H1 (cell line): ENCODE measurements at regions not wholly inside any gene's neighbourhood (a gene's known extent, or its start where the extent isn't known, plus 50 kb on each side); places are given as distances from the start of the nearest gene placed in this dataset.

Experiments
- CTCF ChIA-PET: fragments of 300-600 bp; sonication (Branson Sonifier 250); formaldehyde crosslinking; loops from one replicate; lab custom pipeline; 2021; ENCODE audit not compliant: partially characterized antibody; lab: Charles Lee
- POLR2A ChIA-PET: fragments of 300-600 bp; sonication (Branson Sonifier 250); formaldehyde crosslinking; loops from one replicate; lab custom pipeline; 2021; ENCODE audit warnings: inconsistent platforms; ENCODE audit not compliant: partially characterized antibody; lab: Charles Lee
- DNase-seq, 2 experiments: peaks; one replicate each; pipeline versions ENCODE4 v3.0.0 to v3.0.0-alpha.2; 2010 to 2022; ENCODE audit warnings: low spot score in 2 of 2, low read depth in 1 of 2, mixed read lengths in 1 of 2
- FAIRE-seq: peaks from 2 replicates; lab custom pipeline; 2011; peaks lifted over from hg19 to GRCh38; lab: Jason Lieb, UNC
- H2AFZ ChIP-seq: 2 replicates; pipeline ENCODE4 v1.8.1; 2012; ENCODE audit warnings: low read length, inconsistent platforms
- H2AK5ac ChIP-seq: 2 replicates; pipeline ENCODE4 v1.6.1; 2013; ENCODE audit warnings: low read depth, low read length
- H2BK120ac ChIP-seq: replicated peaks from 2 replicates; pipeline ENCODE3; 2013; ENCODE audit warnings: low read depth, low read length, inconsistent platforms
- H2BK12ac ChIP-seq: 2 replicates; pipeline ENCODE4 v1.6.1; 2013; ENCODE audit warnings: low read depth, low read length
- H2BK15ac ChIP-seq: 2 replicates; pipeline ENCODE4 v1.6.1; 2013; ENCODE audit warnings: low read length
- H2BK20ac ChIP-seq: 2 replicates; pipeline ENCODE4 v1.6.1; 2013; ENCODE audit warnings: low read length
- H2BK5ac ChIP-seq: 2 replicates; pipeline ENCODE4 v1.6.1; 2013; ENCODE audit warnings: low read depth, low read length
- H3K14ac ChIP-seq: 2 replicates; pipeline ENCODE4 v1.6.1; 2013; ENCODE audit warnings: inconsistent platforms; ENCODE audit not compliant: insufficient read length
- H3K18ac ChIP-seq: 2 replicates; pipeline ENCODE4 v1.6.1; 2013; ENCODE audit warnings: low read length; ENCODE audit errors: extremely low read depth
- H3K23ac ChIP-seq: 2 replicates; pipeline ENCODE4 v1.6.1; 2013; ENCODE audit warnings: inconsistent platforms; ENCODE audit not compliant: insufficient read length
- H3K23me2 ChIP-seq: 2 replicates; pipeline ENCODE4 v1.6.1; 2013; ENCODE audit warnings: low read depth, low read length
- H3K27ac ChIP-seq: 2 replicates; pipeline ENCODE4 v1.6.1; 2011; ENCODE audit warnings: low read depth, low read length, inconsistent platforms
- H3K27me3 ChIP-seq, 4 experiments: replicated peaks in 1 of 4; 1 replicate in 1 of 4; 2 replicates in 3 of 4; pipeline versions ENCODE4 v1.6.1 to v1.8.1; 2011 to 2013; ENCODE audit warnings: low read length in 3 of 4, mild to moderate bottlenecking in 3 of 4, inconsistent platforms in 2 of 4, mixed read lengths in 2 of 4, moderate library complexity in 1 of 4; ENCODE audit not compliant: control insufficient read depth in 3 of 4, insufficient read depth in 3 of 4; ENCODE audit errors: extremely low read depth in 1 of 4
- H3K36me3 ChIP-seq, 4 experiments: 2 replicates each; pipeline versions ENCODE4 v1.6.1 to v1.8.1; 2011 to 2013; ENCODE audit warnings: mild to moderate bottlenecking in 4 of 4, low read length in 3 of 4, moderate library complexity in 2 of 4, control low read depth in 1 of 4, inconsistent platforms in 1 of 4; ENCODE audit not compliant: insufficient read depth in 4 of 4, control insufficient read depth in 2 of 4
- H3K4ac ChIP-seq: replicated peaks from 2 replicates; pipeline ENCODE3; 2013; ENCODE audit warnings: low read length, low read depth, mixed read lengths, inconsistent platforms; ENCODE audit not compliant: insufficient read length
- H3K4me1 ChIP-seq, 4 experiments: replicated peaks in 1 of 4; 1 replicate in 1 of 4; 2 replicates in 3 of 4; pipeline versions ENCODE4 v1.6.1 to v1.8.1; 2011 to 2013; ENCODE audit warnings: low read length in 3 of 4, inconsistent platforms in 2 of 4, mixed read lengths in 1 of 4; ENCODE audit not compliant: insufficient read depth in 4 of 4, control insufficient read depth in 3 of 4
- H3K4me2 ChIP-seq, 2 experiments: 2 replicates each; pipeline versions ENCODE4 v1.6.1 to v1.8.1; 2011 to 2013; ENCODE audit warnings: low read depth in 2 of 2, low read length in 2 of 2, control low read depth in 1 of 2, inconsistent platforms in 1 of 2, mild to moderate bottlenecking in 1 of 2; ENCODE audit not compliant: insufficient read depth in 1 of 2
- H3K4me3 ChIP-seq, 4 experiments: fragments of 200-600, 300-600 bp in 1 of 4; sonication (generic), shearing (Covaris generic), sonication (Bioruptor Twin) in 1 of 4; 2 replicates each; pipeline versions ENCODE4 v1.5.1 to v1.8.1; 2011 to 2016; ENCODE audit warnings: low read length in 4 of 4, low read depth in 3 of 4, control low read depth in 2 of 4, inconsistent platforms in 2 of 4, mild to moderate bottlenecking in 2 of 4, mixed read lengths in 1 of 4, moderate library complexity in 1 of 4; ENCODE audit not compliant: insufficient read depth in 2 of 4; ENCODE audit errors: extremely low read depth in 1 of 4
- H3K56ac ChIP-seq: replicated peaks from 2 replicates; pipeline ENCODE3; 2013; ENCODE audit warnings: low read depth, mild to moderate bottlenecking, mixed read lengths, low read length, inconsistent platforms; ENCODE audit not compliant: insufficient read length
- H3K79me1 ChIP-seq: 2 replicates; pipeline ENCODE4 v1.6.1; 2013; ENCODE audit warnings: low read depth, low read length, control low read depth
- H3K79me2 ChIP-seq, 2 experiments: 2 replicates each; pipeline versions ENCODE4 v1.6.1 to v1.8.1; 2012 to 2013; ENCODE audit warnings: low read length in 2 of 2, mild to moderate bottlenecking in 2 of 2, inconsistent platforms in 1 of 2; ENCODE audit not compliant: insufficient read depth in 2 of 2, control insufficient read depth in 1 of 2
- H3K9ac ChIP-seq, 4 experiments: replicated peaks in 1 of 4; 1 replicate in 1 of 4; 2 replicates in 3 of 4; pipeline versions ENCODE4 v1.6.1 to v1.8.1; 2011 to 2013; ENCODE audit warnings: low read depth in 3 of 4, low read length in 3 of 4, control low read depth in 2 of 4, mild to moderate bottlenecking in 2 of 4, moderate library complexity in 2 of 4, inconsistent platforms in 1 of 4; ENCODE audit errors: extremely low read depth in 1 of 4
- H3K9me3 ChIP-seq, 2 experiments: 2 replicates each; pipeline versions ENCODE4 v1.6.1 to v1.8.1; 2012 to 2013; ENCODE audit warnings: mild to moderate bottlenecking in 2 of 2, moderate library complexity in 2 of 2, control low read depth in 1 of 2, inconsistent platforms in 1 of 2, low read depth in 1 of 2, low read length in 1 of 2, mixed read lengths in 1 of 2; ENCODE audit not compliant: insufficient read depth in 2 of 2
- H4K20me1 ChIP-seq, 2 experiments: replicated peaks in 1 of 2; 2 replicates each; pipeline versions ENCODE3 to v1.8.1; 2011 to 2013; ENCODE audit warnings: inconsistent platforms in 2 of 2, low read length in 2 of 2, mild to moderate bottlenecking in 1 of 2; ENCODE audit not compliant: insufficient read depth in 2 of 2, control insufficient read depth in 1 of 2
- H4K5ac ChIP-seq: 2 replicates; pipeline ENCODE4 v1.6.1; 2013; ENCODE audit warnings: low read length, low read depth, mixed read lengths, inconsistent platforms; ENCODE audit not compliant: insufficient read length
- H4K8ac ChIP-seq: 2 replicates; pipeline ENCODE4 v1.8.0; 2013; ENCODE audit warnings: mild to moderate bottlenecking, moderate library complexity, low read length, inconsistent platforms; ENCODE audit not compliant: insufficient read depth; ENCODE audit errors: extremely low read depth
- H4K91ac ChIP-seq: replicated peaks from 2 replicates; pipeline ENCODE3; 2013; ENCODE audit warnings: low read length, mixed read lengths, inconsistent platforms; ENCODE audit not compliant: insufficient read length
- HDAC6 ChIP-seq: IDR thresholded peaks from one replicate; pipeline ENCODE4 v1.7.1; 2012; ENCODE audit warnings: low read depth, mild to moderate bottlenecking, inconsistent platforms, low read length, moderate library complexity
- KDM5A ChIP-seq: fragments of 200-600 bp; IDR thresholded peaks from 2 replicates; pipeline ENCODE4 v1.7.1; 2012; ENCODE audit warnings: mild to moderate bottlenecking, low read length, inconsistent platforms, mixed read lengths
- RFX5 ChIP-seq: IDR thresholded peaks from 2 replicates; pipeline ENCODE4 v1.6.1; 2011; ENCODE audit warnings: low read depth, low read length, improper control_type of control experiment, borderline replicate concordance
- SIRT6 ChIP-seq: IDR thresholded peaks from one replicate; pipeline ENCODE4 v1.7.1; 2012; ENCODE audit warnings: low read length, inconsistent platforms
- TBP ChIP-seq: IDR thresholded peaks from 2 replicates; pipeline ENCODE4 v1.6.1; 2011; ENCODE audit warnings: low read depth, low read length, improper control_type of control experiment
- TEAD4 ChIP-seq: IDR thresholded peaks from 2 replicates; pipeline ENCODE4 v1.6.1; 2012; ENCODE audit warnings: low read depth, low read length, inconsistent platforms, mixed read lengths
- WGBS, 2 experiments: shearing (Covaris generic) in 1 of 2; methylation state at CpG; one replicate each; pipeline versions ENCODE4 v1.1.6 to v1.1.7; 2013 to 2015; ENCODE audit warnings: low lambda C conversion rate in 2 of 2, mixed read lengths in 2 of 2, inconsistent platforms in 1 of 2, low coverage in 1 of 2, missing lambda C conversion rate in 1 of 2; ENCODE audit not compliant: insufficient replicate concordance in 2 of 2, insufficient coverage in 1 of 2, insufficient read length in 1 of 2; ENCODE audit errors: extremely low coverage in 1 of 2, missing lambda C conversion rate in 1 of 2; 5-methylcytosine and 5-hydroxymethylcytosine counted together

GRCh38 chr12:100718187-100718586 is 76.4 kb upstream of the ANO4 start:
- Histone ChIP-seq H3K4me2 (peak overlapping the region; percentile 78 to 90; a peak in 2 of 4 replicates), H3K56ac (no peak overlapping the region), H2BK20ac (no peak overlapping the region), H3K27ac (no peak overlapping the region), H3K79me1 (no peaks in the 10 kb centered on the region), H2AFZ (no peak overlapping the region), H2BK12ac (no peak overlapping the region), H4K20me1 (no peaks in the 10 kb centered on the region), H3K23me2 (peaks cover 11% of the 10 kb centered on the region), H4K5ac (no peak overlapping the region), H2BK120ac (no peak overlapping the region), H3K14ac (no peak overlapping the region), H3K27me3 (peaks cover 20 to 43% (median 32%) of the 10 kb centered on the region in 4 experiments), H2AK5ac (no peak overlapping the region), H3K9ac (no peak overlapping the region), H3K23ac (no peak overlapping the region), H4K8ac (no peak overlapping the region), H3K9me3 (no peaks in the 10 kb centered on the region), H3K18ac (no peak overlapping the region), H2BK5ac (no peak overlapping the region), H2BK15ac (no peak overlapping the region)
- no peak for DNase-seq
- CTCF ChIA-PET = interaction anchor here (0.8 to 3.5 kb wide), 4 partner anchors 14 to 483 kb away, joined by 3 to 10 read pairs (median 3); no protein-coding TSS in a partner anchor
- TF ChIP-seq RFX5 (no peak), KDM5A (no peak), TEAD4 (no peak), TBP (no peak), HDAC6 (no peak), SIRT6 (no peak)
- TF ChIP-seq, all 59 proteins: peak for 0
- POLR2A ChIA-PET = interaction anchor here (0.6 kb wide), 1 partner anchor 370 kb away, joined by 4 read pairs; no protein-coding TSS in a partner anchor
- Histone ChIP-seq H3K4me1 (peaks cover 0 to 8% (median 4%) of the 10 kb centered on the region in 4 experiments), H3K4ac (no peak overlapping the region), H4K91ac (no peak overlapping the region), H3K4me3 (peak overlapping the region in 1 of 4 experiments; percentile 62; a peak in 1 of 8 replicates), H3K79me2 (no peaks in the 10 kb centered on the region), H3K36me3 (no peaks in the 10 kb centered on the region)
- no peak for FAIRE-seq
- WGBS, 2 experiments = 57% methylated on average over 5 of the region's 5 CpGs; no CpG with 5 or more reads in 1 of the 2 experiments
